ENCODE measurements at regions not wholly inside any gene's neighbourhood (a gene's known extent, or its start where the extent isn't known, plus 50 kb on each side); places are given as distances from the start of the nearest gene placed in this dataset.
"Not testable (repeated sequence)": the region's sequence is repeated elsewhere in the genome, so short reads cannot be mapped to it uniquely, and the experiment has no call there.

DNA sequence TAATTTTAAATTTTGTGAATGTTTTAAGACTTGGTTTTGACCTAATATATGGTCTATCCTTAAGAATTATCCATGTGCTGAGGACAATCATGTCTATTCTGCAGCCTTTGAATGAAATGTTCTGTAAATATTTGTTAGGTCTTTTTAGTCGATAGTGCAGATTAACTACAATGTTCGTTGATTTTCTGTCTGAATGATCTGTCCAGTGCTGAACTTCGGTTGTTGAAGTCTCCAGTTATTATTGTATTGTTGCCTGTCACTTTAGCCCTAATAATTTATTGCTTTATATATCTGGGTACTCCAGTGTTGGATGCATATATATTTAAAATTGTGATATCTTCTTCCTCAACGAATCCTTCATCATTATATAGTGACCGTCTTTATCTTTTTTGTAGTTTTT lies 218.3 kb upstream of the ZC4H2 start:
- no peaks in the 10 kb centered on the region for H3K27me3 ChIP-seq (ENCODE audit: control insufficient read depth in 1 of 2, insufficient read depth in 2 of 2, low read length in 2 of 2)
- H3K9me3 ChIP-seq (ENCODE audit: control insufficient read depth in 2 of 2, insufficient read depth in 1 of 2, low read depth in 1 of 2, low read length in 1 of 2): no peaks in the 10 kb centered on the region
- H3K27ac ChIP-seq (ENCODE audit: low read depth in 2 of 2, low read length in 1 of 2): no peak overlapping the region
- no peaks in the 10 kb centered on the region for H3K36me3 ChIP-seq (ENCODE audit: control insufficient read depth in 2 of 2, insufficient read depth in 2 of 2, low read length in 1 of 2)
- no peaks in the 10 kb centered on the region for H3K4me1 ChIP-seq (ENCODE audit: control insufficient read depth in 2 of 2, insufficient read depth in 2 of 2, low read length in 1 of 2)
- no peak overlapping the region for H3K4me3 ChIP-seq (ENCODE audit: low read depth in 1 of 2, low read length in 2 of 2)
- 62 to 63% methylated on average over 5 of the region's 5 CpGs for WGBS, 2 donors

DNA sequence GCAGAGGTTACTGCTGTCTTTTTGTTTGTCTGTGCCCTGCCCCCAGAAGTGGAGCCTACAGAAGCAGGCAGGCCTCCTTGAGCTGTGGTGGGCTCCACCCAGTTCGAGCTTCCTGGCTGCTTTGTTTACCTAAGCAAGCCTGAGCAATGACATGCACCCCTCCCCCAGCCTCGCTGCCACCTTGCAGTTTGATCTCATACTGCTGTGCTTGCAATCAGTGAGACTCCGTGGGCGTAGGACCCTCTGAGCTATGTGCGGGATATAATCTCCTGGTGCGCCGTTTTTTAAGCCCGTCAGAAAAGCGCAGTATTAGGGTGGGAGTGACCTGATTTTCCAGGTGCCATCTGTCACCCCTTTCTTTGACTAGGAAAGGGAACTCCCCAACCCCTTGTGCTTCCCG lies 187.1 kb upstream of the ZC4H2 start:
- H3K36me3 ChIP-seq (ENCODE audit: control insufficient read depth in 2 of 2, insufficient read depth in 2 of 2, low read length in 1 of 2); H3K4me1 ChIP-seq (ENCODE audit: control insufficient read depth in 2 of 2, insufficient read depth in 2 of 2, low read length in 1 of 2); H3K27ac ChIP-seq (ENCODE audit: low read depth in 2 of 2, low read length in 1 of 2); H3K9me3 ChIP-seq (ENCODE audit: control insufficient read depth in 2 of 2, insufficient read depth in 1 of 2, low read depth in 1 of 2, low read length in 1 of 2); H3K4me3 ChIP-seq (ENCODE audit: low read depth in 1 of 2, low read length in 2 of 2); H3K27me3 ChIP-seq (ENCODE audit: control insufficient read depth in 1 of 2, insufficient read depth in 2 of 2, low read length in 2 of 2): not testable (repeated sequence)
- 80 to 91% methylated on average over 10 of the region's 10 CpGs for WGBS, 2 donors

DNA sequence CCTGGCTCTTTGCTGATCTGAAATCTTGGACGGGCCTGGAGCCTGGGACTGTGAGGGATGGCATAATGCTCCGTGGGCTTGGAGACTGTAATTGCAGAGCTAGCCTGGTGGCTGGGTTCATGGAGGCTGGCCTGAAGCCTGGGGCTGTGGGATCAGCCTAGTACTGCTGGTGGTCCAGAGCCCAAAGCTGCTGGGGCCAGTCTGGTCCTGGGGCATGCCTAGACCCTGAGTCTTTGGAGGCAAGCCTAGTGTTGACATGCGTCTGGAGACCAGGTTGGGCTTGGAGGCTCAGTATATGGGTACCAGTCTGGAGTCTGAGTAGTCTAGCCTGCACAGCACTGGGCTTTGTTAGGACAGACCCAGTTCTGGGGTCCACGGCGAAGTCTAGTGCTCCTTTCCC lies 172.0 kb upstream of the ZC4H2 start:
- Histone ChIP-seq H3K4me3 (ENCODE audit: low read depth in 1 of 2, low read length in 2 of 2) (no peak overlapping the region), H3K9me3 (ENCODE audit: control insufficient read depth in 2 of 2, insufficient read depth in 1 of 2, low read depth in 1 of 2, low read length in 1 of 2) (peaks cover 0 to 4% of the 10 kb centered on the region in 2 donors), H3K4me1 (ENCODE audit: control insufficient read depth in 2 of 2, insufficient read depth in 2 of 2, low read length in 1 of 2) (no peaks in the 10 kb centered on the region), H3K36me3 (ENCODE audit: control insufficient read depth in 2 of 2, insufficient read depth in 2 of 2, low read length in 1 of 2) (no peaks in the 10 kb centered on the region), H3K27me3 (ENCODE audit: control insufficient read depth in 1 of 2, insufficient read depth in 2 of 2, low read length in 2 of 2) (no peaks in the 10 kb centered on the region), H3K27ac (ENCODE audit: low read depth in 2 of 2, low read length in 1 of 2) (no peak overlapping the region)
- whole genome bisulfite sequencing, 2 donors: 86 to 94% methylated on average over 5 of the region's 5 CpGs

DNA sequence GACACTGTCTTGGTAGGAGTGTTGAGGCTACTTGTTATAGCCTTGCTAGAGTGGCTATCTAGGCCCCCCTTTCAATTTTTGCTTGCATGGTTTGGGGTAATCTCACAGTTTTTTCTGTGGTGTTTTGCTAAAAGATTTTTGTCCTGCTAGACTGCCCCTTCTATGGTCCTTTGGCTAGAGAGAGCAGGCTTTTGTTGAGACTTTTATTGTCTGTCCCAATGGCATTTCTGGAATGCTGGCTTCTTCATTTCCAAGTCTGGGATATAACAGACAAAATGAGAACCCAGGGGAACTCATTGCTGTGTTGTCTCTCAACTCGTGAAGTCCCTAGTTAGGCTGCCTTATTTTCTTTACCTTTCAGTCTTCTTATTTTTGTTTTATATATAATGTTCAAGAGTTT lies 160.2 kb upstream of the ZC4H2 start:
- H3K27ac ChIP-seq (ENCODE audit: low read depth in 2 of 2, low read length in 1 of 2): no peak overlapping the region
- no peaks in the 10 kb centered on the region for H3K36me3 ChIP-seq (ENCODE audit: control insufficient read depth in 2 of 2, insufficient read depth in 2 of 2, low read length in 1 of 2)
- no peaks in the 10 kb centered on the region for H3K27me3 ChIP-seq (ENCODE audit: control insufficient read depth in 1 of 2, insufficient read depth in 2 of 2, low read length in 2 of 2)
- 57 to 64% methylated on average over 1 of the region's 1 CpG for WGBS, 2 donors
- no peaks in the 10 kb centered on the region for H3K4me1 ChIP-seq (ENCODE audit: control insufficient read depth in 2 of 2, insufficient read depth in 2 of 2, low read length in 1 of 2)
- H3K9me3 ChIP-seq (ENCODE audit: control insufficient read depth in 2 of 2, insufficient read depth in 1 of 2, low read depth in 1 of 2, low read length in 1 of 2): no peaks in the 10 kb centered on the region
- no peak overlapping the region for H3K4me3 ChIP-seq (ENCODE audit: low read depth in 1 of 2, low read length in 2 of 2)

DNA sequence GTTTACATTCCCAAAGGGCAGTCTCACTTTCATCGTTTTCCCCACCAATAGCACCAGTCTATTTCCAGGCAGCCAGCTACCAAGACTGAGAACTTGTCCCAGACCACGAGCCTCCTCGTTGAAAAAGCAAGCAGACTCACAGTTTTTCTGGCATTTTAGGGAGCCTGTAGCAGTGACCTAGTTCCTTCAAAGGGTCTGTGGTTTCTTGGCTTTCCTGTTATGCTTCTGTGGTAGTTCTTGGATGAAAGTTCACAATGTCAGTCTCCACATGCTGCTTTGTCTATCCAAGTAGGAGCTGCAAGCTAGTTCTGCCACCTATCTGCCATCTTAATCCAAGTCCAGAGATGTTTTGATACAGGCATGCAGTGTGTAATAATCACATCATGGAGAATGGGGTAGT lies 151.6 kb upstream of the ZC4H2 start:
- H3K36me3 ChIP-seq (ENCODE audit: control insufficient read depth in 2 of 2, insufficient read depth in 2 of 2, low read length in 1 of 2): no peaks in the 10 kb centered on the region
- no peaks in the 10 kb centered on the region for H3K27me3 ChIP-seq (ENCODE audit: control insufficient read depth in 1 of 2, insufficient read depth in 2 of 2, low read length in 2 of 2)
- no peaks in the 10 kb centered on the region for H3K4me1 ChIP-seq (ENCODE audit: control insufficient read depth in 2 of 2, insufficient read depth in 2 of 2, low read length in 1 of 2)
- WGBS, 2 donors: 68 to 79% methylated on average over 3 of the region's 3 CpGs
- no peak overlapping the region for H3K27ac ChIP-seq (ENCODE audit: low read depth in 2 of 2, low read length in 1 of 2)
- no peak overlapping the region for H3K4me3 ChIP-seq (ENCODE audit: low read depth in 1 of 2, low read length in 2 of 2)
- no peaks in the 10 kb centered on the region for H3K9me3 ChIP-seq (ENCODE audit: control insufficient read depth in 2 of 2, insufficient read depth in 1 of 2, low read depth in 1 of 2, low read length in 1 of 2)

DNA sequence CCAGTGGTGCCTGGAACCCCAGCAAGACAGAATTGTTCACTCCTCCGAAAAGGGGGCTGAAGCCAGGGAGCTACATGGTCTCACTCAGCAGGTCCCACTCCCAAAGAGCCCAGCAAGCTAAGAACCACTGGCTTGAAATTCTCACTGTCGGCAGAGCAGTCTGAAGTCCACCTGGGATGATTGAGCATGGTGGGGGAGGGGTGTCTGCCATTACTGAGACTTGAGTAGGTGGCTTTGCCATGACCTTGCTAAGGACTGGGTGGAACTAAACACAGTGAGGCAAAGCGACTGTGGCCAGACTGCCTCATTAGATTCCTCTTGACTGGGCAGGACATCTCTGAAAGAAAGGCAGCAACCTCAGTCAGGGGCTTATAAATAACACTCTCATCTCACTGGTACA lies 122.6 kb upstream of the ZC4H2 start:
- Histone ChIP-seq H3K27me3 (ENCODE audit: control insufficient read depth in 1 of 2, insufficient read depth in 2 of 2, low read length in 2 of 2) (no peaks in the 10 kb centered on the region), H3K4me1 (ENCODE audit: control insufficient read depth in 2 of 2, insufficient read depth in 2 of 2, low read length in 1 of 2) (no peaks in the 10 kb centered on the region), H3K9me3 (ENCODE audit: control insufficient read depth in 2 of 2, insufficient read depth in 1 of 2, low read depth in 1 of 2, low read length in 1 of 2) (no peaks in the 10 kb centered on the region), H3K27ac (ENCODE audit: low read depth in 2 of 2, low read length in 1 of 2) (no peak overlapping the region), H3K4me3 (ENCODE audit: low read depth in 1 of 2, low read length in 2 of 2) (no peak overlapping the region), H3K36me3 (ENCODE audit: control insufficient read depth in 2 of 2, insufficient read depth in 2 of 2, low read length in 1 of 2) (no peaks in the 10 kb centered on the region)
- WGBS, 2 donors: 83 to 91% methylated on average over 3 of the region's 3 CpGs

DNA sequence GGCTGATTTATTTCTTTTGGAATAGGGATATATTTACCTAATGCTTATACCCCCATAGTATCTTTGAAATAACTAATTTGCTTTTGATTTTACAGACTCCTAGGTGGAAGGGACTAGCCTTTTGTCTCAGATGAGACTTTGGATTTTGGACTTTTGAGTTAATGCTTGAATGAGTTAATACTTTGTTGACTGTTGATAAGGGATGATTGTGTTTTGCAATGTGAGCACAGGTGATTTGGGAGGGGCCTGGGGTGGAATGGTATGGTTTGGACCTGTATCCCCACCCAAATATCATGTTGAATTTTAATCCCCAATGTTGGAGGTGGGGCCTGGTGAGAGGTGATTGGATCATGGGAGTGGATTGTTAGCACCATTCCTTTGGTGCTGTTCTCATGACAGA lies 117.4 kb upstream of the ZC4H2 start:
- Histone ChIP-seq H3K4me3 (ENCODE audit: low read depth in 1 of 2, low read length in 2 of 2) (no peak overlapping the region), H3K4me1 (ENCODE audit: control insufficient read depth in 2 of 2, insufficient read depth in 2 of 2, low read length in 1 of 2) (no peaks in the 10 kb centered on the region), H3K27ac (ENCODE audit: low read depth in 2 of 2, low read length in 1 of 2) (no peak overlapping the region), H3K36me3 (ENCODE audit: control insufficient read depth in 2 of 2, insufficient read depth in 2 of 2, low read length in 1 of 2) (no peaks in the 10 kb centered on the region), H3K9me3 (ENCODE audit: control insufficient read depth in 2 of 2, insufficient read depth in 1 of 2, low read depth in 1 of 2, low read length in 1 of 2) (peaks cover 0 to 3% of the 10 kb centered on the region in 2 donors), H3K27me3 (ENCODE audit: control insufficient read depth in 1 of 2, insufficient read depth in 2 of 2, low read length in 2 of 2) (no peaks in the 10 kb centered on the region)

DNA sequence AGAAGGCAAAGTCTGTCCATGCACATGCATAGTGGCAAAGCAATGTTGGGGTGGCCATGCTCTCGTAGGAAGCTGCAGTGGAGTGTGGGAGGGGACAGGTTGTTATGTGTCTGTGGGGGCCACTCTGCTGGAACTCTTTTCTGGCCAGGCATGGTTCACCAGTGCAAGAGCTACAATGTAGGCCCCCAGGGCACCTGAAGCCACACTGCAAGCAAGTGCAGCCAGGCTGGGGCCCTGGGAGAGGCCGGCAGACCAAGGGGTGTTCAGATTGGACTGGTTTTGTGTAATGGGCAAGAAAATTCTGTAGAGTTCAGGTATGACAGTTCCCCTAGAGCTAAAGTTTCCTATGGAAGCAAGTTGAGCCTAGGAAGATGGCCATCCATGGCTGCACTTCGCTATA lies 97.0 kb upstream of the ZC4H2 start:
- WGBS, 2 donors: 78 to 90% methylated on average over 3 of the region's 3 CpGs

DNA sequence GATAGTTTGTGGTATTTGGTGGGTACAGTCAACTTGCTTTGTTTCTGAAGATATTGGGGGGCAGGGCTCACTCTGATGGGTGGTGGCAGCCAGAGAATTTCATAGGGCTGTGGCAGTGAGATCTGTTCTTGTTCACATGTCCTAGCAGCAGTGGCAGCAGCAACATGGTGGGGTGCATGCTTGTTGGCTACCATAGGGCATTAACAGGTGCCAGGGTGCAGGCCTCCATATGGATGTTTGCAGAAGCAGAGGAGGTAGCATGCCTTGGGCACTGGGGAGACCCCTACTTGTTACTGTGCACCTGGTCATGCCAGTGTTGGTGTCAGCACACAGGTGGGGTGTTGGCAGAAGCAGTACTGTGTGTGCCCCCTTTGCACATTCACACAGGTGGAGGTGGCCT lies 96.3 kb upstream of the ZC4H2 start:
- Histone ChIP-seq H3K27ac (ENCODE audit: low read depth in 2 of 2, low read length in 1 of 2) (no peak overlapping the region), H3K27me3 (ENCODE audit: control insufficient read depth in 1 of 2, insufficient read depth in 2 of 2, low read length in 2 of 2) (no peaks in the 10 kb centered on the region), H3K4me3 (ENCODE audit: low read depth in 1 of 2, low read length in 2 of 2) (no peak overlapping the region), H3K9me3 (ENCODE audit: control insufficient read depth in 2 of 2, insufficient read depth in 1 of 2, low read depth in 1 of 2, low read length in 1 of 2) (peaks cover 0 to 13% of the 10 kb centered on the region in 2 donors), H3K36me3 (ENCODE audit: control insufficient read depth in 2 of 2, insufficient read depth in 2 of 2, low read length in 1 of 2) (no peaks in the 10 kb centered on the region), H3K4me1 (ENCODE audit: control insufficient read depth in 2 of 2, insufficient read depth in 2 of 2, low read length in 1 of 2) (no peaks in the 10 kb centered on the region)

More for the DNA sequence above, 97.0 kb upstream of the ZC4H2 start:
- H3K4me3 ChIP-seq (ENCODE audit: low read depth in 1 of 2, low read length in 2 of 2): no peak overlapping the region
- peaks cover 0 to 13% of the 10 kb centered on the region in 2 donors for H3K9me3 ChIP-seq (ENCODE audit: control insufficient read depth in 2 of 2, insufficient read depth in 1 of 2, low read depth in 1 of 2, low read length in 1 of 2)
- no peaks in the 10 kb centered on the region for H3K4me1 ChIP-seq (ENCODE audit: control insufficient read depth in 2 of 2, insufficient read depth in 2 of 2, low read length in 1 of 2)
- H3K27me3 ChIP-seq (ENCODE audit: control insufficient read depth in 1 of 2, insufficient read depth in 2 of 2, low read length in 2 of 2): no peaks in the 10 kb centered on the region
- H3K36me3 ChIP-seq (ENCODE audit: control insufficient read depth in 2 of 2, insufficient read depth in 2 of 2, low read length in 1 of 2): no peaks in the 10 kb centered on the region
- no peak overlapping the region for H3K27ac ChIP-seq (ENCODE audit: low read depth in 2 of 2, low read length in 1 of 2)

DNA sequence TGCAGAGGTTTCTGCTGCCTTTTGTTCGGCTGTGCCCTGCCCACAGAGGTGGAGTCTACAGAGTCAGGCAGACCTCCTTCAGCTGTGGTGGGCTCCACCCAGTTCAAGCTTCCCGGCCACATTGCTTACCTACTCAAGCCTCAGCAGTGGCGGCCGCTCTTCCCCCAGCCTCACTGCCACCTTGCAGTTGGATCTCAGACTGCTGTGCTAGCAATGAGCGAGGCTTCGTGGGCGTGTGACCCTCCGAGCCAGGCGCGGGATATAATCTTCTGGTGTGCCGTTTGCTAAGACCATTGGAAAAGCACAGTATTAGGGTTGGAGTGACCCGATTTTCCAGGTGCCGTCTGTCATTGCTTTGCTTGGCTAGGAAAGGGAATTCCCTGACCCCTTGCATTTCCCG lies 82.4 kb upstream of the ZC4H2 start:
- not testable (repeated sequence) for H3K4me1 ChIP-seq (ENCODE audit: control insufficient read depth in 2 of 2, insufficient read depth in 2 of 2, low read length in 1 of 2); H3K27ac ChIP-seq (ENCODE audit: low read depth in 2 of 2, low read length in 1 of 2); H3K9me3 ChIP-seq (ENCODE audit: control insufficient read depth in 2 of 2, insufficient read depth in 1 of 2, low read depth in 1 of 2, low read length in 1 of 2); H3K4me3 ChIP-seq (ENCODE audit: low read depth in 1 of 2, low read length in 2 of 2); H3K27me3 ChIP-seq (ENCODE audit: control insufficient read depth in 1 of 2, insufficient read depth in 2 of 2, low read length in 2 of 2); H3K36me3 ChIP-seq (ENCODE audit: control insufficient read depth in 2 of 2, insufficient read depth in 2 of 2, low read length in 1 of 2)
- whole genome bisulfite sequencing, 2 donors: 91 to 93% methylated on average over 14 of the region's 14 CpGs
